ENCODE measurements at regions not wholly inside any gene's neighbourhood (a gene's known extent, or its start where the extent isn't known, plus 50 kb on each side); places are given as distances from the start of the nearest gene placed in this dataset.

DNA sequence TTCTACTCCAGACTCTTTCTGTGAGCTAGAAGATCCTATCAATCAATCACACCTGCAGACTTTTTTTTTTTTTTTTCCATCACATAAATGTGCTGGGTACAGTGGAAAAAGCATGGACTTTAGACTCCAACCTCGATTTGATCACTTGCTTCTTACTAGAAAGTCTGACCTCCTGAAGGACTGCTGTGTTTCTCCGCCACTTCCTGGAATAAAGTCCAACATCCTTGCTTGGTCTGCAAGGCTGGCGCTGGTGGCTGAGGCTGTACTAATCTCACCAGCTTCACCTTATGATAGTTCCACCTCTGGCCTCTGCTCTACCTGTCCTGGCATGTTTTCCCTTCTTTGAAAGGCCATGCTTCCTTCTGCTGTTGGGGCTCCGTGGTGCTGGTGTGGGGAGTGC, 60.9 kb upstream of the SESN3 start:
- no peak for TF ChIP-seq CTCF (conservative IDR thresholded peaks at IDR 0.05)
- no peaks in the 10 kb centered on the region for H4K20me1 ChIP-seq (ENCODE audit: control insufficient read depth, insufficient read depth, insufficient read length)
- no peak overlapping the region for H3K9ac ChIP-seq (ENCODE audit: extremely low read depth, insufficient read length, low read length)

More for the DNA sequence above, 60.9 kb upstream of the SESN3 start:
- H2BK12ac ChIP-seq (ENCODE audit: insufficient read length, low read depth, low read length): no peak overlapping the region
- no peak overlapping the region for H2BK20ac ChIP-seq (ENCODE audit: low read depth, low read length, poor library complexity, severe bottlenecking)
- H3K27ac Mint-ChIP-seq: no peak overlapping the region
- H2BK5ac ChIP-seq (ENCODE audit: insufficient read length, low read length): no peak overlapping the region
- no peaks in the 10 kb centered on the region for H3K9me3 ChIP-seq (ENCODE audit: control insufficient read depth, low read depth, low read length)
- H3K23me2 ChIP-seq (ENCODE audit: insufficient read length, low read depth, low read length, poor library complexity, severe bottlenecking): no peaks in the 10 kb centered on the region
- H3K18ac ChIP-seq (ENCODE audit: insufficient read length, low read depth, low read length): no peak overlapping the region
- no peaks in the 10 kb centered on the region for H3K27me3 Mint-ChIP-seq (ENCODE audit: low read depth)
- no peak overlapping the region for H3K23ac ChIP-seq (ENCODE audit: insufficient read length, low read depth, low read length)
- peaks cover 0 to 4% (median 2%) of the 10 kb centered on the region in 3 experiments; a peak in 2 of 7 replicates for H3K36me3 Mint-ChIP-seq (ENCODE audit: insufficient read depth in 1 of 3, low read depth in 3 of 3)
- H3K4me3 Mint-ChIP-seq: no peak overlapping the region
- peaks cover 6% of the 10 kb centered on the region; the same call in 1 of the 2 replicates for H3K4me1 ChIP-seq (ENCODE audit: insufficient read depth, low read length)
- no peaks in the 10 kb centered on the region for H3K79me1 ChIP-seq (ENCODE audit: insufficient read depth, low read depth, low read length, poor library complexity, severe bottlenecking)
- no peaks in the 10 kb centered on the region for H3K27me3 ChIP-seq (ENCODE audit: insufficient read depth, low read length)
- no peak overlapping the region for H3K4me2 ChIP-seq (ENCODE audit: insufficient read depth, insufficient read length, low read length)
- H4K8ac ChIP-seq (replicated peaks; ENCODE audit: insufficient read length, low read depth, low read length): no peak overlapping the region
- no peak overlapping the region for H3K4ac ChIP-seq (ENCODE audit: low read depth, low read length)
- no peak overlapping the region for H2BK120ac ChIP-seq (ENCODE audit: low read depth, low read length, poor library complexity, severe bottlenecking)
- no peak overlapping the region for H3K27ac ChIP-seq (ENCODE audit: insufficient read length, low read depth, low read length)
- H3T11ph ChIP-seq (ENCODE audit: low read length): no peak overlapping the region
- H2AFZ ChIP-seq (ENCODE audit: low read length): no peak overlapping the region
- H3K9me3 Mint-ChIP-seq: peaks cover 0 to 3% of the 10 kb centered on the region in 2 experiments; a peak in 1 of 5 replicates
- no peak overlapping the region for H2BK15ac ChIP-seq (ENCODE audit: low read depth, low read length)
- DNase-seq: no peak
- H3K79me2 ChIP-seq (ENCODE audit: insufficient read depth, low read length): no peaks in the 10 kb centered on the region
- H4K5ac ChIP-seq (ENCODE audit: insufficient read length, low read depth, low read length): no peak overlapping the region
- H3K14ac ChIP-seq (ENCODE audit: insufficient read depth, low read length): no peak overlapping the region
- H3K4me1 Mint-ChIP-seq: peaks cover 47 to 51% of the 10 kb centered on the region in 2 experiments
- no CpG with 5 or more reads among the region's 4 CpGs for WGBS (ENCODE audit: extremely low coverage, insufficient read length, low lambda C conversion rate)
- H2AK5ac ChIP-seq (ENCODE audit: insufficient read length, low read length): no peak overlapping the region
- no peak overlapping the region for H3K56ac ChIP-seq (ENCODE audit: insufficient read length, low read depth, low read length)
- H4K91ac ChIP-seq (ENCODE audit: insufficient read length, low read depth, low read length): no peak overlapping the region
